Psoas muscle (tissue), 7 donors: ENCODE measurements at regions not wholly inside any gene's neighbourhood (a gene's known extent, or its start where the extent isn't known, plus 50 kb on each side); places are given as distances from the start of the nearest gene placed in this dataset.

Source experiments
- ATAC-seq, 4 donors: fragments of 200-7000 bp; cut with Tn5 transposase; one replicate each; pipeline ENCODE4 v1.9.1; 2020; ENCODE audit warnings: moderate library complexity in 3 of 4, mild to moderate bottlenecking in 2 of 4
- DNase-seq, 2 donors: peaks; one replicate each; pipeline ENCODE4 v3.0.0-alpha.2; 2020
- H3K27ac ChIP-seq: fragments of 200-600 bp; one replicate; pipeline ENCODE4 v1.8.0; 2022
- H3K27me3 ChIP-seq, 3 donors: fragments of 200-600 bp in 1 of 3; one replicate each; pipeline versions ENCODE4 v1.6.1 to v1.8.0; 2013 to 2022; ENCODE audit warnings: low read length in 2 of 3, mild to moderate bottlenecking in 2 of 3, moderate library complexity in 1 of 3; ENCODE audit not compliant: insufficient read depth in 3 of 3
- H3K36me3 ChIP-seq, 2 donors: fragments of 200-600 bp in 1 of 2; one replicate each; pipeline versions ENCODE4 v1.6.1 to v1.8.0; 2013 to 2022; ENCODE audit warnings: low read depth in 1 of 2, mild to moderate bottlenecking in 1 of 2, moderate library complexity in 1 of 2; ENCODE audit not compliant: insufficient read depth in 1 of 2
- H3K4me1 ChIP-seq: fragments of 200-600 bp; one replicate; pipeline ENCODE4 v1.8.0; 2022
- H3K4me3 ChIP-seq: fragments of 200-600 bp; one replicate; pipeline ENCODE4 v1.8.0; 2022; ENCODE audit warnings: mild to moderate bottlenecking
- H3K9me3 ChIP-seq: fragments of 200-600 bp; one replicate; pipeline ENCODE4 v1.8.0; 2022
- WGBS, 3 donors: extraction: QIAGEN DNeasy Blood & Tissue Kit; methylation state at CpG; one replicate each; pipeline versions ENCODE4 v1.1.6 to v1.1.7; 2013; 5-methylcytosine and 5-hydroxymethylcytosine counted together
- intact Hi-C, 2 donors: fragments of 100-400 bp; cut with DNase I; formaldehyde crosslinking; loops; one replicate each; pipeline versions ENCODE4 v1.11.0 to v1.14.2; 2022
- TF ChIP-seq, protein P1 (sequence below): fragments of 200-600 bp; IDR thresholded peaks from one replicate; pipeline ENCODE4 v1.8.0; 2022; ENCODE audit warnings: antibody characterized with exemption
- donor health status: healthy with polysubstance abuse.
- donor health status: DM: no; HTN: no; CAD: no; lungs with moderate emphysema.
- donor health status: Bipolar disorder and iron deficiency.
- donor health status: healthy.
- donor health status: DM: yes; HTN: yes; CAD: no.
- donor health status: DM: no; HTN: no; CAD: no.
- donor health status: DM: yes; HTN: yes; CAD: no.

DNA sequence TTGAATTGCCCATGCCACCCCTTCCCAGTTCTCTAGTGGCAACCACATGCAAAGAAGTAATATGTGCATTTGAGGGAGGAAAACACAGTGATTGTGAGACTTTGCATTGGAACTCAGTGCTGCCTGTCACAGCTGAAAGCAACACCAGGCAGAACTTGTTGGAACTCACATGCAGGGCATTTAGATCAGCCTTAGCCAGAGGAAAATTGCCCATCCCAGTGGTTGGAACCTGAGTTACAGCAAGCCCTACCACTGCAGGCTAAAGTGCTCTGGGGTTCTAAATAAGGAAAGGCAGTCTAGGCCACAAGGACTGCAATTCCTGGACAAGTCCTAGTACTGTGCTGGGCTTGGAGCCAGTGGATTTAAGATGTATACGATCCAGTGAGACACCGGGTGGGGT lies 245.3 kb upstream of the UFL1 start:
- TF ChIP-seq, protein P1, sequence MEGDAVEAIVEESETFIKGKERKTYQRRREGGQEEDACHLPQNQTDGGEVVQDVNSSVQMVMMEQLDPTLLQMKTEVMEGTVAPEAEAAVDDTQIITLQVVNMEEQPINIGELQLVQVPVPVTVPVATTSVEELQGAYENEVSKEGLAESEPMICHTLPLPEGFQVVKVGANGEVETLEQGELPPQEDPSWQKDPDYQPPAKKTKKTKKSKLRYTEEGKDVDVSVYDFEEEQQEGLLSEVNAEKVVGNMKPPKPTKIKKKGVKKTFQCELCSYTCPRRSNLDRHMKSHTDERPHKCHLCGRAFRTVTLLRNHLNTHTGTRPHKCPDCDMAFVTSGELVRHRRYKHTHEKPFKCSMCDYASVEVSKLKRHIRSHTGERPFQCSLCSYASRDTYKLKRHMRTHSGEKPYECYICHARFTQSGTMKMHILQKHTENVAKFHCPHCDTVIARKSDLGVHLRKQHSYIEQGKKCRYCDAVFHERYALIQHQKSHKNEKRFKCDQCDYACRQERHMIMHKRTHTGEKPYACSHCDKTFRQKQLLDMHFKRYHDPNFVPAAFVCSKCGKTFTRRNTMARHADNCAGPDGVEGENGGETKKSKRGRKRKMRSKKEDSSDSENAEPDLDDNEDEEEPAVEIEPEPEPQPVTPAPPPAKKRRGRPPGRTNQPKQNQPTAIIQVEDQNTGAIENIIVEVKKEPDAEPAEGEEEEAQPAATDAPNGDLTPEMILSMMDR: no peak
- no peak for DNase-seq
- intact Hi-C loops: no loop called here
- Histone ChIP-seq H3K9me3 (no peaks in the 10 kb centered on the region), H3K27me3 (no peaks in the 10 kb centered on the region), H3K4me3 (no peak overlapping the region), H3K4me1 (no peaks in the 10 kb centered on the region), H3K36me3 (no peaks in the 10 kb centered on the region), H3K27ac (no peak overlapping the region)
- 48 to 61% (median 60%) methylated on average over 2 of the region's 2 CpGs for WGBS, 3 donors
- ATAC-seq: no peak

DNA sequence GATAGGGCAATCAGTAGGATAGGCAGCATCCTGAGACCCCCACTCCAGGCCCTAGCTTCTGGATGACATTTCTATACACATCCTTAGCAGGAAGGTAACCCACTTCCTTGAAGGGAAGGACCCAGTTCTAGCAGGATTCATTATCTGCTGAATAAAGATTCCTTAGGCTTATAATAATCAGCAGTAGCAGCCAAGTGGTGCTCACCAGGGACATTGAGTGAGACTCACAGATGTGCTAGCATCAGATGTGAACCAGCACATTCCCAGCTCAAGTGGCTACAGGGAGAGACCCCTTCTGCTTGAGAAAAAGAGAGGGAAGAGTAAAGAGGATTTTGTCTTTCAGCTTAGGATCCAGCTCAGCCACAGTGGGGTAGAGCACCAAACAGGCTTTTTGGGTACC lies 244.8 kb upstream of the UFL1 start:
- H3K9me3 ChIP-seq: no peaks in the 10 kb centered on the region
- no peaks in the 10 kb centered on the region for H3K36me3 ChIP-seq
- H3K4me3 ChIP-seq: no peak overlapping the region
- ATAC-seq: no peak
- intact Hi-C loops: no loop called here
- no peak overlapping the region for H3K27ac ChIP-seq
- H3K4me1 ChIP-seq: no peaks in the 10 kb centered on the region
- TF ChIP-seq, protein P1: no peak
- no peaks in the 10 kb centered on the region for H3K27me3 ChIP-seq
- no peak for DNase-seq

DNA sequence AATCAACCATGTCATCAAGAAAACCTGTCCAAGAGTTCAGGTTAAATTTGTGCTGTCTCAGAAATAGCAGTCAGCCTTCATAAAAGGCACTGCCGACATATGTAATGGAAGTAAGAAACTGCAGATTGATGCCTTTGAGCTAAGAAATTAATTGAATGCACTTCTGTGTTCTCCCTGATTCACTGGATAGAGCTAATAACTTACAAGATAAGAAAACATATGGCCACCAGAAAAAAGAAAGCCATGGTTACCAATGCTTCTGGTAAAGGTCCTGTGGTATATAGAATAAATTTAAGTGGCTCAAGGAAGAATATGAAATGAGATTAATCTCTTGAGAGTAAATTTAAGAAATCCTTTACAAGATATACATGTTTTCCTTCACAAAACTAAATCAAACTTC lies 242.5 kb upstream of the UFL1 start:
- no peaks in the 10 kb centered on the region for H3K27me3 ChIP-seq
- intact Hi-C loops: no loop called here
- H3K4me3 ChIP-seq: no peak overlapping the region
- ATAC-seq: no peak
- no peaks in the 10 kb centered on the region for H3K9me3 ChIP-seq
- DNase-seq: no peak
- no peaks in the 10 kb centered on the region for H3K4me1 ChIP-seq
- no peaks in the 10 kb centered on the region for H3K36me3 ChIP-seq
- no peak overlapping the region for H3K27ac ChIP-seq
- TF ChIP-seq, protein P1: no peak
- 85 to 94% (median 87%) methylated on average over 1 of the region's 1 CpG for WGBS, 3 donors

DNA sequence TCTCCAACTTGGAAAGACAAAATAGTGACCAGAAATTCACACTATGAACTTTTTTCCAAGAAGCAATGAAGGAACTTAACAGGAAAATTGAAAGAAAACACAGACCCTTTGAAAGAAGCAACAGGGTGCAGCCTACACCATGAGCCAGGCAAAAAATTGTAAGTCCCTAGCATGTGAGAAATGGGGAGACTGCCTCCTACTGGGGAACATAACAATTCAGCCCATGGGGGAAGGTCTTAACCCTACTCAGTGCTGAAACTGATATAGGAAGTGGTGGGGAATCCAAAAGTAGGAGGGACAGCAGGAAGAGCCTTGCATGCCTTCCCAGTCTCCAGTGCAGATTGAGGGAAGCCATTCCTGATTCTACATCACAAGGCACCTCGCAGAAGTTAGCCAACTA lies 235.1 kb upstream of the UFL1 start:
- TF ChIP-seq, protein P1: no peak
- WGBS, 3 donors: 59 to 88% (median 67%) methylated on average over 1 of the region's 1 CpG
- no peaks in the 10 kb centered on the region for H3K36me3 ChIP-seq
- no peak for DNase-seq
- no peak overlapping the region for H3K4me3 ChIP-seq
- H3K4me1 ChIP-seq: no peaks in the 10 kb centered on the region
- ATAC-seq: no peak
- intact Hi-C loops: no loop called here
- no peak overlapping the region for H3K27ac ChIP-seq
- no peaks in the 10 kb centered on the region for H3K27me3 ChIP-seq
- H3K9me3 ChIP-seq: no peaks in the 10 kb centered on the region

DNA sequence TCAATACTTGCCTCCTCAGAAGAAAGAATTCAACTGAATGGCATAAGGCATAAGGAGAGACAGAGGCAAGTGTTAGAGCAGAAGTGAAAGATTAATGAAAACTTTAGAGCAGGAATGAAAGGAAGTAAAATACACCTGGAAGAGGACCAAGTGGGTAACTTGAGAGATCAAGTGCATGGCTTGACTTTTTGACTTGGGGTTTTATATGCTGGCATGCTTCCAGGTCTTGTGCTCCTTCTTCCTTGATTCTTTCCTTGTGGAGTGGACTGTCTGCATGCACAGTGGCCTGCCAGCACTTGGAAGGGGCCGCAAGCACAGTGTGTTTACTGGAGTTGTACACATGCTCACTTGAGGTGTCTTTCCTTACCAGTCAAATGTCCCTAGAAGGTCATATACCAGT lies 222.1 kb upstream of the UFL1 start:
- DNase-seq: no peak
- Histone ChIP-seq H3K27ac (no peak overlapping the region), H3K4me1 (no peaks in the 10 kb centered on the region), H3K27me3 (no peaks in the 10 kb centered on the region), H3K4me3 (no peak overlapping the region), H3K36me3 (no peaks in the 10 kb centered on the region), H3K9me3 (no peaks in the 10 kb centered on the region)
- ATAC-seq: no peak
- intact Hi-C loops: no loop called here
- WGBS, 3 donors: 84 to 91% (median 85%) methylated on average over 1 of the region's 1 CpG
- TF ChIP-seq, protein P1: no peak
